ENCODE measurements at regions not wholly inside any gene's neighbourhood (a gene's known extent, or its start where the extent isn't known, plus 50 kb on each side); places are given as distances from the start of the nearest gene placed in this dataset.

DNA sequence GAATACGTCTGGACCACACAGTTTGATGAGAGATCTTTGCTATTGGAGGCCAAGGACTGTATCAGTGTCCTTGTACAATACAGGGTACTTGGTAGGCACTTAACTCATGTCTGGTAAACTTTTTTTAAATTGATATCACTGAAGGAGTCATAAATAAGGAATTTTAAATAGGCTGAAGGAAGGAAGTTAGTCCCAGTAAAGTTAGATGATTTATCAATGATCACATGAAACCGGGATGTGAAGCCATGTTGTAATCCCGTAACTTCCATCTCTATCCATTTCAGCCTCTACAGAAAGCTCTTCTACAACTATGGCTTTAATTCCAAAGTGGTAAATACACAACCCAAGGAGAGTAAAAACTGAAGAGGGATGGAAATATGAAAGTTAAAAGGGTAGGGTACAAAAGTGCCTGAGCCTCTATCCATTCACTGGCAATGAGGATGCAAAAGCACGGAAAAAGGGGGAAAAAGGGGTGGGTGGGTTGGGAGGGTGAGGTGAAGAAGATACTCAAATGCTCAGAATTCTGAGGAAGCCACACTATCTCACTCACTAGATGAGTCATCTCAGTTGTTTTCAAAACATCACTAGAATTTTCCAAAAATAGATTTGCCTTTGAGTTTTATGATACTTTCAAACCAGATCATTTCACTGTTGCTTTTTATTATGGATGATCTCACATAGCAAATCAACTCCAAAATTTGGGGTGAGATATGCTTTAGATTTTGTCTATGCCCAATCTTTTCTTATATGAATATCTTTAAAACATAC, 1053.5 kb downstream of the NR2F1-AS1 start:
- TF ChIP-seq POLR2AphosphoS5 (IDR thresholded peaks at IDR 0.05; ENCODE audit: low read depth), result no peak
- TF ChIP-seq, protein P1, sequence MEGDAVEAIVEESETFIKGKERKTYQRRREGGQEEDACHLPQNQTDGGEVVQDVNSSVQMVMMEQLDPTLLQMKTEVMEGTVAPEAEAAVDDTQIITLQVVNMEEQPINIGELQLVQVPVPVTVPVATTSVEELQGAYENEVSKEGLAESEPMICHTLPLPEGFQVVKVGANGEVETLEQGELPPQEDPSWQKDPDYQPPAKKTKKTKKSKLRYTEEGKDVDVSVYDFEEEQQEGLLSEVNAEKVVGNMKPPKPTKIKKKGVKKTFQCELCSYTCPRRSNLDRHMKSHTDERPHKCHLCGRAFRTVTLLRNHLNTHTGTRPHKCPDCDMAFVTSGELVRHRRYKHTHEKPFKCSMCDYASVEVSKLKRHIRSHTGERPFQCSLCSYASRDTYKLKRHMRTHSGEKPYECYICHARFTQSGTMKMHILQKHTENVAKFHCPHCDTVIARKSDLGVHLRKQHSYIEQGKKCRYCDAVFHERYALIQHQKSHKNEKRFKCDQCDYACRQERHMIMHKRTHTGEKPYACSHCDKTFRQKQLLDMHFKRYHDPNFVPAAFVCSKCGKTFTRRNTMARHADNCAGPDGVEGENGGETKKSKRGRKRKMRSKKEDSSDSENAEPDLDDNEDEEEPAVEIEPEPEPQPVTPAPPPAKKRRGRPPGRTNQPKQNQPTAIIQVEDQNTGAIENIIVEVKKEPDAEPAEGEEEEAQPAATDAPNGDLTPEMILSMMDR (conservative IDR thresholded peaks at IDR 0.05; ENCODE audit: low read depth in 2 of 2), result no peak
- TF ChIP-seq CREB1 (CRISPR knock-in tag; IDR thresholded peaks at IDR 0.05; ENCODE audit: low read depth), result no peak
- no peak for TF ChIP-seq ZNF331 (CRISPR knock-in tag; IDR thresholded peaks at IDR 0.05; ENCODE audit: low read depth)
- TF ChIP-seq, protein P2, sequence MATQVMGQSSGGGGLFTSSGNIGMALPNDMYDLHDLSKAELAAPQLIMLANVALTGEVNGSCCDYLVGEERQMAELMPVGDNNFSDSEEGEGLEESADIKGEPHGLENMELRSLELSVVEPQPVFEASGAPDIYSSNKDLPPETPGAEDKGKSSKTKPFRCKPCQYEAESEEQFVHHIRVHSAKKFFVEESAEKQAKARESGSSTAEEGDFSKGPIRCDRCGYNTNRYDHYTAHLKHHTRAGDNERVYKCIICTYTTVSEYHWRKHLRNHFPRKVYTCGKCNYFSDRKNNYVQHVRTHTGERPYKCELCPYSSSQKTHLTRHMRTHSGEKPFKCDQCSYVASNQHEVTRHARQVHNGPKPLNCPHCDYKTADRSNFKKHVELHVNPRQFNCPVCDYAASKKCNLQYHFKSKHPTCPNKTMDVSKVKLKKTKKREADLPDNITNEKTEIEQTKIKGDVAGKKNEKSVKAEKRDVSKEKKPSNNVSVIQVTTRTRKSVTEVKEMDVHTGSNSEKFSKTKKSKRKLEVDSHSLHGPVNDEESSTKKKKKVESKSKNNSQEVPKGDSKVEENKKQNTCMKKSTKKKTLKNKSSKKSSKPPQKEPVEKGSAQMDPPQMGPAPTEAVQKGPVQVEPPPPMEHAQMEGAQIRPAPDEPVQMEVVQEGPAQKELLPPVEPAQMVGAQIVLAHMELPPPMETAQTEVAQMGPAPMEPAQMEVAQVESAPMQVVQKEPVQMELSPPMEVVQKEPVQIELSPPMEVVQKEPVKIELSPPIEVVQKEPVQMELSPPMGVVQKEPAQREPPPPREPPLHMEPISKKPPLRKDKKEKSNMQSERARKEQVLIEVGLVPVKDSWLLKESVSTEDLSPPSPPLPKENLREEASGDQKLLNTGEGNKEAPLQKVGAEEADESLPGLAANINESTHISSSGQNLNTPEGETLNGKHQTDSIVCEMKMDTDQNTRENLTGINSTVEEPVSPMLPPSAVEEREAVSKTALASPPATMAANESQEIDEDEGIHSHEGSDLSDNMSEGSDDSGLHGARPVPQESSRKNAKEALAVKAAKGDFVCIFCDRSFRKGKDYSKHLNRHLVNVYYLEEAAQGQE (IDR thresholded peaks at IDR 0.05; ENCODE audit: unreplicated experiment), result no peak
- no peak for TF ChIP-seq JUNB (IDR thresholded peaks at IDR 0.05; ENCODE audit: unreplicated experiment)
- no peak for TF ChIP-seq ETS1 (IDR thresholded peaks at IDR 0.05)

All from GM23338 (cell line).